LNCAP (cell line): ENCODE measurements at regions not wholly inside any gene's neighbourhood (a gene's known extent, or its start where the extent isn't known, plus 50 kb on each side); places are given as distances from the start of the nearest gene placed in this dataset.

Experiments
- TF ChIP-seq, protein P1 (sequence below): fragments of 450-650 bp; IDR thresholded peaks from 2 replicates; pipeline ENCODE4 v1.5.1; 2017; ENCODE audit warnings: mild to moderate bottlenecking

DNA sequence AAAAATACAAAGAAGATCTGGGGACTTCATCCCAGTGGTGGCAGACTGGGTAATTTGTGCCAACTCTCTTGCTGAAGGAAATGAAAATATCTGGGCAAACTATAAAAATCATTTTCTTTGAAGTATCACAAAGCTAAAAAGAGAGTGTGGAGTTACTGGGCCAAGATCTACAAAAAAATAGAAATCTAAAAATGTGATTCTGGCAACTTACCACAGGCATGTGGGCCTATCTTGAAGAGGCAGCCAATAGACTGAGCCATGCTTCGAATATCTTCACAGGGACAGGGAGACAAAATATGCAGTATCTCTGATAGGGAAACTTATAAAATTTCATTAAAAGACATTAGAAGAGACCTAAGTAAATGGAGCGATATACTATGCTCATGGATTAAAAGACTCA lies 168.8 kb downstream of the RCHY1 start:
- TF ChIP-seq, protein P1, sequence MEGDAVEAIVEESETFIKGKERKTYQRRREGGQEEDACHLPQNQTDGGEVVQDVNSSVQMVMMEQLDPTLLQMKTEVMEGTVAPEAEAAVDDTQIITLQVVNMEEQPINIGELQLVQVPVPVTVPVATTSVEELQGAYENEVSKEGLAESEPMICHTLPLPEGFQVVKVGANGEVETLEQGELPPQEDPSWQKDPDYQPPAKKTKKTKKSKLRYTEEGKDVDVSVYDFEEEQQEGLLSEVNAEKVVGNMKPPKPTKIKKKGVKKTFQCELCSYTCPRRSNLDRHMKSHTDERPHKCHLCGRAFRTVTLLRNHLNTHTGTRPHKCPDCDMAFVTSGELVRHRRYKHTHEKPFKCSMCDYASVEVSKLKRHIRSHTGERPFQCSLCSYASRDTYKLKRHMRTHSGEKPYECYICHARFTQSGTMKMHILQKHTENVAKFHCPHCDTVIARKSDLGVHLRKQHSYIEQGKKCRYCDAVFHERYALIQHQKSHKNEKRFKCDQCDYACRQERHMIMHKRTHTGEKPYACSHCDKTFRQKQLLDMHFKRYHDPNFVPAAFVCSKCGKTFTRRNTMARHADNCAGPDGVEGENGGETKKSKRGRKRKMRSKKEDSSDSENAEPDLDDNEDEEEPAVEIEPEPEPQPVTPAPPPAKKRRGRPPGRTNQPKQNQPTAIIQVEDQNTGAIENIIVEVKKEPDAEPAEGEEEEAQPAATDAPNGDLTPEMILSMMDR, result no peak

DNA sequence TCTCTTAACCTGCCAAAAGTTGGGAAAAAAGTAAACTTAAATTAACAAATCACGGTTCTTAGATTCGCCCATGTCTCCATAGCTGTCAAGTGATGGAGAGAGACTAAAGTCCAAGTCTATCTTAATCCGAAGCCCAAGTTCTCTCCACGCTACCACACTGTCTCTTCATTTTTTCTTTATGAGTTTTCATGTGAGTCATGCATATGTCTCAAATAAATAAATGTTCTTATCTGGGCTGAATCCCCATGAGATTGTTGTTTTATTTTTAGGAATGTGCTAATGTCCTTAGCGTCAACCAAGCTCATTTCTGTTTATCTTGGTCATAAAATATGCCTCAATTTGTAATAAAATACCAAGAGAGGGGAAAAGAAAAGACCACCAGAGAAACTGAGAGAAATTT lies 169.3 kb downstream of the RCHY1 start:
- TF ChIP-seq, protein P1, result no peak

DNA sequence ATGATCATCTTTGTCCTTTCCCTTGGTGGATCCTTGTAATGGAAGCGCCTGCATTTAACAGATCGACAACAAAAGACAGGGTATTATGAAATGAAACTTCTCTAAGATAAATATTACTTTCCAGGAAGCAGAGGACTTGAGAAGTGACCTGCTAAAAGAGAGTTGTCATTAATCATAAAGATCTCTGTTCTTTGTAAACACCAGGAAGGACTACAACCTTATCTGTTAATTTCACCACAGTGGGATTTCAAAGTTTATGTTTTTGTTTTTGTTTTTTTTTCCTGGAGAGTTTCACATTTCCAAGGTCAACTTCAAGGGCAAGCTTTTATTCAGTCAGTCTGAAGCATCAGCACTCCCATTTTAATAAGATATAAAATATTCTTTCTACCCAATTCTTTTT lies 170.9 kb downstream of the RCHY1 start:
- TF ChIP-seq, protein P1, result no peak

DNA sequence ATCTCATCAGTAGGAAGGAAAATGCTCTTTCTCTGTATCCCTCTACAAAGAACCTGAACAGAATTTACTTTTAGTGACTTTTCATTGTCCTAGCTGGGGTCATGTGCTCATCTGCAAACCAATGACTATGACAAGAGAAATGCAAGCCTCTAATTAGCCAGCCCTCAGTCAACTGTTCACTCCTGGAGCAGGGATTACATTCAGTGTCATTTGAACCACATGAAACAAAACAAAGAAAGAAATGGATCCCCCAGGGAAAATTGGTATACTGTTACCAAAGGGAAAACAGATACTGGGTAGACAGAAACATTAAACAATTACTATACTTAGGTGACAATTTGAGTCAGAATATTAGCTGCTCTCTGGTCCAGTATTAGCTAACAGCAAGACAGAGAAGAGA lies 173.6 kb downstream of the RCHY1 start:
- TF ChIP-seq, protein P1, result no peak

DNA sequence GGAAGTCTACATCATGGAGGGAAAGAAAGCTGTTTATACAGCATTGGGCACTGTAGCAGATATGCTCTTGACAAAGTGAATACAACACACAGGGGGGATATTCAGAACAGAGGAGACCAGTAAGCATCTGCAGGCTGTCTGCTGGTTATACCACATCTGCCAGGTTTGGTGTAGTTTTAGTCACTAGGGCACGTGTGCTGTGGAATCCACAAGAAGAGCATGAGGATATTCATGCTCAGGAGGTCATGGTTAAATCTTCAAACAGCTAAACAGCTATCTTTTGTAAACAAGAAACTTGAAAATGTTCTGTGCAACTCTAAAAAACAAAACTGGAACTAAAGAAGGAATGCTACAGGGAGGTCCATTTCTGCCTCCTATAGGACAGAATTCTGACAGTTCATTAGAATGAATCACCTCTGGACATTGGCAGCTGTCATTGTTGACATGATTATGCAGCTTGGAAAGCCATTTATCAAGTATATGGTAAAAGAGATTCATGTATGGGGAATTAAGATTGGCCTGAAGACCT lies 175.8 kb downstream of the RCHY1 start:
- TF ChIP-seq, protein P1, result no peak

DNA sequence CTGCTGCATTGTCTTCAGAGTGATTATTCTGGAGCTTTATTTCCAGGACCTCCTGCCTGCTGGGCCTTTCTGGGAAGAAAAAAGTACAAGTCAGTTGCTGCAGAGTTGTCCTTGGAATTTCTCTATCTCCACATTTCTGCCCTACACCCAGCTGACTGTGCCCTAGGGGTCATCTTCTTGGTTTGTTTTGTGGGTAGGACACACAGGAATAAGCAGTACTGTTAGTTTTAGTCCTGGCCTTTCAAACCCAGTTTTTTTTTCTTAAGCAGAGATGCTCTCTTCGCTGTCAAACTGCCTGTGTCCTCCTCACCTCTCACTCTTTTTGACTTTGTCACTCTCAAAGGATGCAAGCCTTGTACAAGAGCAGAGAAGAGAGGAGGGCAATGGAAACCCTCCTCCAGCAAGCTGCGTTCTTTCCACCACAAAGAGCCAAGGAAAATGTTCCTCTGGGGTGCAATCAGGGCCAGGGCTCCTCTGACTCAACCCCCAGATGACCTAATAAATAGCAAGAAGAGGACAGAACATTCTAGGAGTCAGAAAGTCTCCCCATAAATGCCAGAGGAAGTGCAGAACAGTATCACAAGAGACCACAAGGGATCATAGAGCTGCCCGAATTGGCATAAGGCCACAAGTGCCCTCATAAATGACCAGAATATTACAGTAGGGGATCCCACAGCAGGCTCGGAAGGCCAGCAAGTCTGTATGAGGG lies 186.2 kb downstream of the RCHY1 start:
- TF ChIP-seq, protein P1, result no peak

DNA sequence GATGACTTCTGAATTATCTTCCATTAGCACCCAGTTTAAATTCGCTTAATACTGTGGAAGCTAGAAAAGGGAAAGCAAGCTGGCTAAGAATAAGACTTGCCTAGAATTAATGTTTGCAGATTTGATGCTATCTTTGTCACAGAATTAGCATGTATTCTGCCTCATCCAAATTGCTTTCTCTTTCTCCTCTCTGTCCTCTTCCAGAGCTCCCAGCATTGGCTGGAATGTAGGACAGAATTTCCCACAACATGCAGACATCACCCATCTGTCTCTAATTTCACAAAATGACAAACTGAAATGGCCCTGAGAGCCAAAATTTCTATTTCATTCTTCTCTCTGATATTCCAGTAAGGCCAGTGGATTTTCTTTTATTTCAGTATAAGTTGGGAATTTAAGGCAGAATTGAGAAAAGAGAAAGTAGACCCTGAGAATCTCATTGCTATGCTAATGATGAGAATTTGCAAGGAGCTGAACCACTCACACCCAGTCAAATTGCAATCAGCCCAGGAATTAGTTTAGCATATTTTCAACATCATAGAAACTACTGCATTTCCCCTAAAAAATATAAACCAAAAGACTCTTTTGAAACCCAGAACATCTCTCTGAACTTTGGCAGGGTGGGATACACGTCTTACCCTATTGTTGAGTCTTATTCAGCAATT lies 188.8 kb downstream of the RCHY1 start:
- TF ChIP-seq, protein P1, result no peak
